ENCODE measurements at regions not wholly inside any gene's neighbourhood (a gene's known extent, or its start where the extent isn't known, plus 50 kb on each side); places are given as distances from the start of the nearest gene placed in this dataset.

- H3K4me3 ChIP-seq (ENCODE audit: severe bottlenecking): no peak overlapping the region
- no peak for TF ChIP-seq CTCF (IDR thresholded peaks at IDR 0.05; ENCODE audit: poor library complexity, severe bottlenecking)
- ATAC-seq (ENCODE audit: low read depth) (no peak), DNase-seq (ENCODE audit: low spot score) (no peak)
- H3K27me3 ChIP-seq (ENCODE audit: insufficient read depth, poor library complexity, severe bottlenecking): no peaks in the 10 kb centered on the region
- no peaks in the 10 kb centered on the region for H3K4me1 ChIP-seq (ENCODE audit: insufficient read depth, poor library complexity, severe bottlenecking)
- no peak overlapping the region for H3K27ac ChIP-seq (ENCODE audit: poor library complexity, severe bottlenecking)
- no peaks in the 10 kb centered on the region for H3K9me3 ChIP-seq (ENCODE audit: severe bottlenecking)
- no peaks in the 10 kb centered on the region for H3K36me3 ChIP-seq (ENCODE audit: low read depth)
Observed at GRCh38 chr10:9895981-9896380, 1121.7 kb upstream of the CELF2 start.

- Histone ChIP-seq H3K4me1 (ENCODE audit: insufficient read depth, poor library complexity, severe bottlenecking) (no peaks in the 10 kb centered on the region), H3K9me3 (ENCODE audit: severe bottlenecking) (no peaks in the 10 kb centered on the region), H3K4me3 (ENCODE audit: severe bottlenecking) (no peak overlapping the region), H3K36me3 (ENCODE audit: low read depth) (no peaks in the 10 kb centered on the region), H3K27ac (ENCODE audit: poor library complexity, severe bottlenecking) (no peak overlapping the region), H3K27me3 (ENCODE audit: insufficient read depth, poor library complexity, severe bottlenecking) (no peaks in the 10 kb centered on the region)
- TF ChIP-seq CTCF (IDR thresholded peaks at IDR 0.05; ENCODE audit: poor library complexity, severe bottlenecking): no peak
- no peak for ATAC-seq (ENCODE audit: low read depth)
- DNase-seq (ENCODE audit: low spot score): no peak
Observed at GRCh38 chr10:9898633-9899395, 1118.9 kb upstream of the CELF2 start.

DNA sequence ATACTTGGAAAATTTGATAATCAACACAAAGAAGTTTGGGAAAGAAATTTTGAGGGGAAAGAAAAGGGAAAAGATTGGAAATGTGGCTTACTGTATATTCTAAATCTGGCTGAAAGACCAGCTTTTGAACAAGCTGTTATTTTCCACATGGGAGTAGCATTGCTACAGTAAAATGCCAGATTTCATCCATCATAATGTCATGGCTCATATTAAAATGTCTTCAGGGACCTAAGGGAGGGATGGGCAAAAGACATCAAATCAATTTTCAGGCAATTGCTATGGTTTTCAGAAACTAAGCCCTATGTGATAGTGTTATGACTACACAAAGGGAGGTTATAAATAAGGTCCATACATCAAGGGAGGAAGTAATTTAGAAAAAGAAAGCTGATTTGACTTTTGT is 1116.9 kb upstream of the CELF2 start:
- H3K9me3 ChIP-seq (ENCODE audit: severe bottlenecking): no peaks in the 10 kb centered on the region
- H3K27me3 ChIP-seq (ENCODE audit: insufficient read depth, poor library complexity, severe bottlenecking): no peaks in the 10 kb centered on the region
- no peaks in the 10 kb centered on the region for H3K4me1 ChIP-seq (ENCODE audit: insufficient read depth, poor library complexity, severe bottlenecking)
- no peak overlapping the region for H3K4me3 ChIP-seq (ENCODE audit: severe bottlenecking)
- no peaks in the 10 kb centered on the region for H3K36me3 ChIP-seq (ENCODE audit: low read depth)
- TF ChIP-seq CTCF (IDR thresholded peaks at IDR 0.05; ENCODE audit: poor library complexity, severe bottlenecking): no peak
- no peak overlapping the region for H3K27ac ChIP-seq (ENCODE audit: poor library complexity, severe bottlenecking)
- ATAC-seq (ENCODE audit: low read depth): no peak
- no peak for DNase-seq (ENCODE audit: low spot score)

DNA sequence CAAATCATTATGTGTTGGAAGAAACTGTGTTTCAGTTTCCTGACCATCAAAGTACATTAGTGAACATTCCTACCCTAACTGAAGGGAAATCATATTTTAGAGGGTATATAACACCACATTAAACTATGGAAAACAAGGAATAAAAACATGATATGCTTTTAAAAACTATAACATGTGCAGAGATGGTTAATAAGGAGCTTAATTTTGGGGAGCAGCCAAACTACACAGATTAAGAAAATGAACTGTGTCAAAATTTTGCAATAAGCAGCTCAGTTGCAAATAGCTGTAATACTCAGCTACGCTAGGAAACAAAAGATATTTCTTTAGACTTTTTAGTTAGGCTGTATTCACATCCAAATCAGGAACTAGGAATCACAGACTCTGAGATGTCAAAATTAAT is 1115.7 kb upstream of the CELF2 start:
- Histone ChIP-seq H3K4me1 (ENCODE audit: insufficient read depth, poor library complexity, severe bottlenecking) (no peaks in the 10 kb centered on the region), H3K4me3 (ENCODE audit: severe bottlenecking) (no peak overlapping the region), H3K36me3 (ENCODE audit: low read depth) (no peaks in the 10 kb centered on the region), H3K27me3 (ENCODE audit: insufficient read depth, poor library complexity, severe bottlenecking) (no peaks in the 10 kb centered on the region), H3K9me3 (ENCODE audit: severe bottlenecking) (no peaks in the 10 kb centered on the region), H3K27ac (ENCODE audit: poor library complexity, severe bottlenecking) (no peak overlapping the region)
- ATAC-seq (ENCODE audit: low read depth): no peak
- no peak for DNase-seq (ENCODE audit: low spot score)
- no peak for TF ChIP-seq CTCF (IDR thresholded peaks at IDR 0.05; ENCODE audit: poor library complexity, severe bottlenecking)

GRCh38 chr10:9910446-9910845 is 1107.2 kb upstream of the CELF2 start:
- Histone ChIP-seq H3K27ac (ENCODE audit: poor library complexity, severe bottlenecking) (no peak overlapping the region), H3K4me3 (ENCODE audit: severe bottlenecking) (no peak overlapping the region), H3K36me3 (ENCODE audit: low read depth) (no peaks in the 10 kb centered on the region), H3K9me3 (ENCODE audit: severe bottlenecking) (no peaks in the 10 kb centered on the region), H3K4me1 (ENCODE audit: insufficient read depth, poor library complexity, severe bottlenecking) (no peaks in the 10 kb centered on the region), H3K27me3 (ENCODE audit: insufficient read depth, poor library complexity, severe bottlenecking) (no peaks in the 10 kb centered on the region)
- ATAC-seq (ENCODE audit: low read depth) (no peak), DNase-seq (ENCODE audit: low spot score) (no peak)
- no peak for TF ChIP-seq CTCF (IDR thresholded peaks at IDR 0.05; ENCODE audit: poor library complexity, severe bottlenecking)

Measured in RWPE2 (cell line).